T-helper 1 cell treated with Interleukin-12 subunit alpha and Interleukin-12 subunit beta and Interleukin-4 antibody, amounts not matched to agents 30 μg/mL and 1 μg/mL, for 36 hours (primary cell): ENCODE measurements at regions not wholly inside any gene's neighbourhood (a gene's known extent, or its start where the extent isn't known, plus 50 kb on each side); places are given as distances from the start of the nearest gene placed in this dataset.
"Not testable (repeated sequence)": the region's sequence is repeated elsewhere in the genome, so short reads cannot be mapped to it uniquely, and the experiment has no call there.

ENCODE experiments used
- H3K27ac Mint-ChIP-seq: one replicate; pipeline ENCODE4 v1.8.0; 2021; ENCODE audit warnings: mild to moderate bottlenecking, mixed read lengths
- H3K27me3 Mint-ChIP-seq: one replicate; pipeline ENCODE4 v1.8.0; 2021; ENCODE audit warnings: low read depth, mixed read lengths
- H3K36me3 Mint-ChIP-seq: one replicate; pipeline ENCODE4 v1.8.0; 2021; ENCODE audit warnings: low read depth, mixed read lengths
- H3K4me1 Mint-ChIP-seq: one replicate; pipeline ENCODE4 v1.8.0; 2021; ENCODE audit warnings: low read depth, mixed read lengths
- H3K4me3 Mint-ChIP-seq: one replicate; pipeline ENCODE4 v1.8.0; 2021; ENCODE audit warnings: mild to moderate bottlenecking, moderate library complexity, mixed read lengths
- H3K9me3 Mint-ChIP-seq: one replicate; pipeline ENCODE4 v1.8.0; 2021; ENCODE audit warnings: mixed read lengths

DNA sequence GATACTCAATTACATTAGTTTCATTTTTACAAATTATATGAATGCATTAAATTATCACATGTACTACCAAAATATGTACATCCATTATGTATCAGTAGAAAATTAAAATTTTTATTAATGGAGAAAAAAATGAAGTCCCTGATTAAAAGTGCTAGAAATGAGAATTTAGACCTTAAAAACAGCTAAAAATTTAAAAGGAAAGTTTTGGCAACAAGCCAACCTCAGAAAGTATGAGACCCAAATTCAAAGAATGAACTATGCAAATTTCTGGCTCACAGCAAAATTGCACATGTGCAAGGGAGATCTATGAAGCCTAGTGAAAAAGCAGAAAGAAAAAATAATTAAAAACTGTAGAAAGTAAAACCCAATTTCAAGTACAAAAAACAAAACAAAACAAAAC is 725.1 kb upstream of the TPTE start:
- H3K4me1 Mint-ChIP-seq, H3K4me3 Mint-ChIP-seq, H3K27ac Mint-ChIP-seq, H3K36me3 Mint-ChIP-seq, H3K27me3 Mint-ChIP-seq: not testable (repeated sequence)
- H3K9me3 Mint-ChIP-seq: peaks cover 54% of the 10 kb centered on the region

DNA sequence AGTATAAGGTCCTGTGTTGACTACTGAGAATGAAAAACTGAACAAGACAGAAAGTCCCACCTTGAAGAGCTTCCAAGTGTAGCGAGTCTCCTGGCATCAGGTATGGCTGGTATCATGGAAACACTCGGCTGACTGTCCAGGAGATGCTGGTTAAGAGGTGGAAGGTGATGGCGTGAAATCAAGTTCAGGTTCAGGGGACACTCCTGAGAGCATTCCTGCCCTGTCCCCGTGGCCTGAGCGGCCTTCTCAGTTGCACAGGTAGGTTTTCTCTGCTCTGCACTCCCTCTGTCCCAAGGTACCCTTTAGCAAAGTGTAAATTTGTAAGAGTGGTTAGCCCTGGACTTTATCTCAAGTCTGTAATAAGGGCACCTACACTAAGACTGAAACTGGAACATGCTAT is 713.7 kb upstream of the TPTE start:
- not testable (repeated sequence) for H3K4me3 Mint-ChIP-seq, H3K9me3 Mint-ChIP-seq, H3K4me1 Mint-ChIP-seq, H3K27ac Mint-ChIP-seq, H3K27me3 Mint-ChIP-seq, H3K36me3 Mint-ChIP-seq

DNA sequence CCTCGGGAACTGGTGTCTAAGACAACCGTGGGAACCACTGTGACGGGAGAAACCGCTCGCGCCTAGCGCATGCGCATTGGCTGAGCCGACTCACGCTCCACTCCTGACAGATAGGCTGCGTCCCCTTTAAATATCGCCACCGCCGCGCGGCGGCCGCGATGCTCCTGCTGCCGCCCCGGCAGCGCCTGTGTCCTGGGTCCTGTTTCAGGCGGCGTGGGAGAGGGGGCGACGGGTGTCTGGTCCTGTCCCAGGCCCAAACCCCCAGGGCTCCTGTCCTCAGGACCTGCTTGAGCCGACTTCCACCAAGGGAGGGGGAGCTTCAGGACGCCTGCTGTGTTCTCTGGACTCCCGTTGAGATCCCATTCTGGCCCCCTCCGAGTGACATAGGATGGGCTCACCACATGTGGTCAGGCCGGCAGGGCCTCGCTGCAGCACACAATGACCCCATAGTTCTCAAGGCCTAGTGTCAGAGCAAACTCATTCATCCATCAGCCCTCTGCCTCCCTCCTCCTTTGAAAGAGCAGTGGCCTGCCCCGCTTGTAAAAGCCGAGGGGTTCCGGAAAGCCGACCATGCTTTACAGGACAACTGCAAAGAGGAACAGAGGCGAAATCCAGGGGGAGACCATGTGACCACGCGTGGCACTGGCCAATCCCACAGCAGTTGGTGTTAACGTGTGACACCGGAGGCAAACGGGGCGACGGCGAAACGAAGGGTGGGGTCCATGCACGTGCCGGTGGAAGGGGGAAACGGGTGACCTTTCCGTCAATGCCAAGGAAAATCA is 710.0 kb upstream of the TPTE start:
- H3K4me1 Mint-ChIP-seq, H3K9me3 Mint-ChIP-seq, H3K27ac Mint-ChIP-seq, H3K36me3 Mint-ChIP-seq, H3K27me3 Mint-ChIP-seq, H3K4me3 Mint-ChIP-seq: not testable (repeated sequence)

GRCh38 chr21:9812507-9812906 is 708.9 kb upstream of the TPTE start:
- not testable (repeated sequence) for H3K27ac Mint-ChIP-seq, H3K36me3 Mint-ChIP-seq, H3K4me1 Mint-ChIP-seq, H3K4me3 Mint-ChIP-seq, H3K27me3 Mint-ChIP-seq, H3K9me3 Mint-ChIP-seq

DNA sequence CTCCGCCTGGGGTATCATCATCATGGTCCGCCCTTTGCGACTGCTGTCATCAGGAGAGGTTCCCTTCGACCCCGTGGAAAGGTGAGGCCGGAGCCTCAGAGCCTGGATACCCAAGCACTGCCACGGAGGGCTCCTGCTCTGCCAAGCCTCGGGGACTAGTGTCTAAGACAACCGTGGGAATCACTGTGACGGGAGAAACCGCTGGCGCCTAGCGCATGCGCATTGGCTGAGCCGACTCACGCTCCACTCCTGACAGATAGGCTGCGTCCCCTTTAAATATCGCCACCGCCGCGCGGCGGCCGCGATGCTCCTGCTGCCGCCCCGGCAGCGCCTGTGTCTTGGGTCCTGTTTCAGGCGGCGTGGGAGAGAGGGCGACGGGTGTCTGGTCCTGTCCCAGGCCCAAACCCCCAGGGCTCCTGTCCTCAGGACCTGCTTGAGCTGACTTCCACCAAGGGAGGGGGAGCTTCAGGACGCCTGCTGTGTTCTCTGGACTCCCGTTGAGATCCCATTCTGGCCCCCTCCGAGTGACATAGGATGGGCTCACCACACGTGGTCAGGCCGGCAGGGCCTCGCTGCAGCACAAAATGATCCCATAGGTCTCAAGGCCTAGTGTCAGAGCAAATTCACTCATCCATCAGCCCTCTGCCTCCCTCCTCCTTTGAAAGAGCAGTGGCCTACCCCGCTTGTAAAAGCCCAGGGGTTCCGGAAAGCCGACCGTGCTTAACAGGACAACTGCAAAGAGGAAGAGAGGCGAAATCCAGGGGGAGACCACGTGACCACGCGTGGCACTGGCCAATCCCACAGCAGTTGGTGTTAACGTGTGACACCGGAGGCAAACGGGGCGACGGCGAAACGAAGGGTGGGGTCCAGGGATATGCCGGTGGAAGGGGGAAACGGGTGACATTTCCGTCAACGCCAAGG is 707.2 kb upstream of the TPTE start:
- not testable (repeated sequence) for H3K4me3 Mint-ChIP-seq, H3K9me3 Mint-ChIP-seq, H3K27ac Mint-ChIP-seq, H3K27me3 Mint-ChIP-seq, H3K36me3 Mint-ChIP-seq, H3K4me1 Mint-ChIP-seq

DNA sequence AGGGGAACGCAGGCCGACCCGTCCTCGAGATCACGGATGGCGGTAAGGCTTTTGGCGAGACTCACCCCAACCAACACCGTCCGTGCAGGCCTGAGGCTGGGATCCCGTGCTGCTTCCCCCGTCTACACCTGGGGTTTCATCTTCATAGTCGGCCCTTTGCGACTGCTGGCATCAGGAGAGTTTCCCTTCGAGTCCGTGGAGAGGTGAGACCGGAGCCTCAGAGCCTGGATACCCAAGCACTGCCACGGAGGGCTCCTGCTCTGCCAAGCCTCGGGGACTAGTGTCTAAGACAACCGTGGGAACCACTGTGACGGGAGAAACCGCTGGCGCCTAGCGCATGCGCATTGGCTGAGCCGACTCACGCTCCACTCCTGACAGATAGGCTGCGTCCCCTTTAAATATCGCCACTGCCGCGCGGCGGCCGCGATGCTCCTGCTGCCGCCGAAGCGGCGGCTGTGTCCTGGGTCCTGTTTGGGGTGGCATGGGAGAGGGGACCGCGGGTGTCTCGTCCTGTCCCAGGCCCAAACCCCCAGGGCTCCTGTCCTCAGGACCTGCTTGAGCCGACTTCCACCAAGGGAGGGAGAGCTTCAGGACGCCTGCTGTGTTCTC is 706.1 kb upstream of the TPTE start:
- H3K36me3 Mint-ChIP-seq, H3K27ac Mint-ChIP-seq, H3K4me3 Mint-ChIP-seq, H3K9me3 Mint-ChIP-seq, H3K27me3 Mint-ChIP-seq, H3K4me1 Mint-ChIP-seq: not testable (repeated sequence)

GRCh38 chr21:9816734-9817334 is 704.5 kb upstream of the TPTE start:
- not testable (repeated sequence) for H3K4me3 Mint-ChIP-seq, H3K27ac Mint-ChIP-seq, H3K9me3 Mint-ChIP-seq, H3K27me3 Mint-ChIP-seq, H3K4me1 Mint-ChIP-seq, H3K36me3 Mint-ChIP-seq

GRCh38 chr21:9817841-9818441 is 703.4 kb upstream of the TPTE start:
- H3K36me3 Mint-ChIP-seq, H3K4me3 Mint-ChIP-seq, H3K27me3 Mint-ChIP-seq, H3K9me3 Mint-ChIP-seq, H3K27ac Mint-ChIP-seq, H3K4me1 Mint-ChIP-seq: not testable (repeated sequence)

DNA sequence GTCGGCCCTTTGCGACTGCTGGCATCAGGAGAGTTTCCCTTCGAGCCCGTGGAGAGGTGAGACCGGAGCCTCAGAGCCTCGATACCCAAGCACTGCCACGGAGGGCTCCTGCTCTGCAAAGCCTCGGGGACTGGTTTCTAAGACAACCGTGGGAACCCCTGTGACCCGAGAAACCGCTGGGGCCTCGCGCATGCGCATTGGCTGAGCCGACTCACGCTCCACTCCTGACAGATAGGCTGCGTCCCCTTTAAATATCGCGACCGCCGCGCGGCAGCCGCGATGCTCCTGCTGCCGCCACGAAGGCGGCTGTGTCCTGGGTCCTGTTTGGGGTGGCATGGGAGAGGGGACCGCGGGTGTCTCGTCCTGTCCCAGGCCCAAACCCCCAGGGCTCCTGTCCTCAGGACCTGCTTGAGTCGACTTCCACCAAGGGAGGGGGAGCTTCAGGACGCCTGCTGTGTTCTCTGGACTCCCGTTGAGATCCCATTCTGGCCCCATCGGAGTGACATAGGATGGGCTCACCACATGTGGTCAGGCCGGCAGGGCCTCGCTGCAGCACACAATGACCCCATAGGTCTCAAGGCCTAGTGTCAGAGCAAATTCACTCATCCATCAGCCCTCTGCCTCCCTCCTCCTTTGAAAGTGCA is 701.7 kb upstream of the TPTE start:
- not testable (repeated sequence) for H3K4me3 Mint-ChIP-seq, H3K4me1 Mint-ChIP-seq, H3K36me3 Mint-ChIP-seq, H3K9me3 Mint-ChIP-seq, H3K27ac Mint-ChIP-seq, H3K27me3 Mint-ChIP-seq

- not testable (repeated sequence) for H3K4me3 Mint-ChIP-seq
These were observed 700.8 kb upstream of the TPTE start for GRCh38 chr21:9820579-9820978.

DNA sequence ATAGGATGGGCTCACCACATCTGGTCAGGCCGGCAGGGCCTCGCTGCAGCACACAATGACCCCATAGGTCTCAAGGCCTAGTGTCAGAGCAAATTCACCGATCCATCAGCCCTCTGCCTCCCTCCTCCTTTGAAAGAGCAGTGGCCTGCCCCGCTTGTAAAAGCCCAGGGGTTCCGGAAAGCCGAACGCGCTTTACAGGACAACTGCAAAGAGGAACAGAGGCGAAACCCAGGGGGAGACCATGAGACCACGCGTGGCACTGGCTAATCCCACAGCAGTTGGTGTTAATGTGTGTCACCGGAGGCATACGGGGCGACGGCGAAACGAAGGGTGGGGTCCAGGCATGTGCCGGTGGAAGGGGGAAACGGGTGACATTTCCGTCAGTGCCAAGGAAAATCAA is 699.9 kb upstream of the TPTE start:
- H3K27me3 Mint-ChIP-seq, H3K9me3 Mint-ChIP-seq, H3K36me3 Mint-ChIP-seq: not testable (repeated sequence)

More at GRCh38 chr21:9820579-9820978, 700.8 kb upstream of the TPTE start:
- H3K9me3 Mint-ChIP-seq, H3K27ac Mint-ChIP-seq, H3K36me3 Mint-ChIP-seq, H3K4me1 Mint-ChIP-seq, H3K27me3 Mint-ChIP-seq: not testable (repeated sequence)

DNA sequence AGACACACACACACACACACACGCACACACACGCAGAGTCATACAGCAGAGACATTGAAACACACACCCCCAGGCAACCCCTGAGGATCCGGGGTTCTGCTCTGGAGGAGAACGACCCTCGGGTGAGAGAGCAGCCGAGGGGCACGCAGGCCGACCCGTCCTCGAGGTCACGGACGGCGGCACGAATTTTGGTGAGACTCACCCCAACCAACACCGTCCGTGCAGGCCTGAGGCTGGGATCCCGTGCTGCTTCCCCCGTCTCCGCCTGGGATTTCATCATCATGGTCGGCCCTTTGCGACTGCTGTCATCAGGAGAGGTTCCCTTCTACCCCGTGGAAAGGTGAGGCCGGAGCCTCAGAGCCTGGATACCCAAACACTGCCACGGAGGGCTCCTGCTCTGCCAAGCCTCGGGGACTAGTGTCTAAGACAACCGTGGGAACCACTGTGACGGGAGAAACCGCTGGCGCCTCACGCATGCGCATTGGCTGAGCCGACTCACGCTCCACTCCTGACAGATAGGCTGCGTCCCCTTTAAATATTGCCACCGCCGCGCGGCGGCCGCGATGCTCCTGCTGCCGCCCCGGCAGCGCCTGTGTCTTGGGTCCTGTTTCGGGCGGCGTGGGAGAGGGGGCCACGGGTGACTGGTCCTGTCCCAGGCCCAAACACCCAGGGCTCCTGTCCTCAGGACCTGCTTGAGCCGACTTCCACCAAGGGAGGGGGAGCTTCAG is 699.1 kb upstream of the TPTE start:
- not testable (repeated sequence) for H3K4me1 Mint-ChIP-seq, H3K4me3 Mint-ChIP-seq, H3K36me3 Mint-ChIP-seq, H3K27ac Mint-ChIP-seq, H3K27me3 Mint-ChIP-seq, H3K9me3 Mint-ChIP-seq

More for the DNA sequence above, 699.9 kb upstream of the TPTE start:
- H3K27ac Mint-ChIP-seq, H3K4me3 Mint-ChIP-seq, H3K4me1 Mint-ChIP-seq: not testable (repeated sequence)

GRCh38 chr21:9823197-9824157 is 697.9 kb upstream of the TPTE start:
- H3K27ac Mint-ChIP-seq, H3K9me3 Mint-ChIP-seq, H3K27me3 Mint-ChIP-seq, H3K4me1 Mint-ChIP-seq, H3K36me3 Mint-ChIP-seq, H3K4me3 Mint-ChIP-seq: not testable (repeated sequence)
